ENCODE measurements at regions not wholly inside any gene's neighbourhood (a gene's known extent, or its start where the extent isn't known, plus 50 kb on each side); places are given as distances from the start of the nearest gene placed in this dataset.

GRCh38 chr1:244118109-244118761, 67.2 kb downstream of the ZBTB18 start:
- TF ChIP-seq POLR2A (IDR thresholded peaks at IDR 0.05; ENCODE audit: low read length) (no peak), GATA1 (IDR thresholded peaks at IDR 0.05; ENCODE audit: low read depth, low read length) (no peak)

All from erythroblast (primary cell).